H1 (cell line): ENCODE measurements at regions not wholly inside any gene's neighbourhood (a gene's known extent, or its start where the extent isn't known, plus 50 kb on each side); places are given as distances from the start of the nearest gene placed in this dataset.

Source experiments
- CHD1 ChIP-seq: IDR thresholded peaks from 2 replicates; pipeline ENCODE4 v1.6.1; 2012; ENCODE audit warnings: low read depth, low read length, improper control_type of control experiment
- CREB1 ChIP-seq: IDR thresholded peaks from 2 replicates; pipeline ENCODE4 v1.6.1; 2012; ENCODE audit warnings: inconsistent platforms
- GTF2F1 ChIP-seq: IDR thresholded peaks from 2 replicates; pipeline ENCODE4 v1.6.1; 2012; ENCODE audit warnings: low read depth, low read length, improper control_type of control experiment, borderline replicate concordance
- HDAC2 ChIP-seq, 2 experiments: fragments of 300-600 bp in 1 of 2; sonication (generic) in 1 of 2; IDR thresholded peaks; 2 replicates each; pipeline ENCODE4 v1.6.1; 2011 to 2012; ENCODE audit warnings: low read depth in 2 of 2, low read length in 2 of 2, mild to moderate bottlenecking in 2 of 2, moderate library complexity in 2 of 2, borderline replicate concordance in 1 of 2, inconsistent platforms in 1 of 2
- JUND ChIP-seq: IDR thresholded peaks from 2 replicates; pipeline ENCODE4 v1.6.1; 2011; ENCODE audit warnings: mild to moderate bottlenecking, improper control_type of control experiment, low read length
- KDM4A ChIP-seq: IDR thresholded peaks from one replicate; pipeline ENCODE4 v1.7.1; 2012; ENCODE audit warnings: low read depth, mild to moderate bottlenecking, moderate library complexity, low read length, inconsistent platforms; ENCODE audit not compliant: severe bottlenecking
- USF2 ChIP-seq: IDR thresholded peaks from 2 replicates; pipeline ENCODE4 v1.6.1; 2011; ENCODE audit warnings: low read length, improper control_type of control experiment
- ZNF274 ChIP-seq: IDR thresholded peaks from 2 replicates; pipeline ENCODE4 v1.7.0; 2012; ENCODE audit warnings: low read length, borderline replicate concordance; ENCODE audit errors: extremely low read depth
- TF ChIP-seq, protein P1 (sequence below): fragments of 300-600 bp; sonication (generic); IDR thresholded peaks from 2 replicates; pipeline ENCODE4 v1.7.1; 2012; ENCODE audit warnings: low read length, moderate library complexity, mild to moderate bottlenecking, inconsistent platforms; ENCODE audit not compliant: insufficient replicate concordance

DNA sequence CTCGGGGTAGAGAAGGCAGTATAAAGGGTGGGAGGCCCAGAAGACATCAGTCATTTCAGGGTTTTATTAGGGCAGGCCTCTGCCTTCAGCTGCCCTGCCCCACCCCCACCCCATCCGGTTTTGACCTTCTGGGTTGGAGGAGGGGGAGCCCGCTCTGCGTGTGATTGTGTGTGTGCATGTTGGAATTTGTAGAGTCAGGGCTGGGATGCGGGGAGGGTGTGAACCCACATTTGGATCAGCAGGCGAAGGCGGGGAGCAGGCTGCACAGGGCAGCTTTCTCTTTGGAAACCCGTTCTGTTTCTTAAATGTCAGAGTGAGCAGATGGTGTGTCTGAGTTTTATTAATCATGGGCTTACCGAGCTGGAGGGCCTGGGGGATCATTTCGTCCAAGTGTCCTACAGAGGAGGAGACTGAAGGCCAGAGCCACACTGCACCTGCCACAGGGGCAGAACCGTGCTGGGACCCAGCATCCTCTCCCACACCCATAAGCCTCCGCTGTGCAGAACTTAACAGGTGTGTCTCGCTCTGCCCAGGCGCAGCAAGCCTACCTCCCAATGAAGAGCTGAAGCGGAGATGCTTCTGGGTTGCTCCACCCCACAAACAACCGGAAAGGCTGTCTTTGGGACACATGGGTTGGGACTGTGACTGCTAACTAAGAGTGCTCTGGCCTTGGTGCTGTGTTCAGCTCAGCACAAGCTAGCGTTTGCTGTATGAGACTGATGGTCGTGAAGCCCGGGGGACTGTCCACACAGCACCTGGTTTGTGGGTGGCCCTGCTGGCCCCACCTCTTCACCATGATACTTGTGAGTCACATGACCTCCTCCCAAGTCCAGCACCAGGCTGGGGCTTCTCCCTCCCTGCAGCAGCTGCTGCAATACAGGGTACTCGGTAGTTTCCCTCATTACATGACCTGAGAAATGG is 70.9 kb upstream of the GSE1 start (continued):
- TF ChIP-seq, protein P1, sequence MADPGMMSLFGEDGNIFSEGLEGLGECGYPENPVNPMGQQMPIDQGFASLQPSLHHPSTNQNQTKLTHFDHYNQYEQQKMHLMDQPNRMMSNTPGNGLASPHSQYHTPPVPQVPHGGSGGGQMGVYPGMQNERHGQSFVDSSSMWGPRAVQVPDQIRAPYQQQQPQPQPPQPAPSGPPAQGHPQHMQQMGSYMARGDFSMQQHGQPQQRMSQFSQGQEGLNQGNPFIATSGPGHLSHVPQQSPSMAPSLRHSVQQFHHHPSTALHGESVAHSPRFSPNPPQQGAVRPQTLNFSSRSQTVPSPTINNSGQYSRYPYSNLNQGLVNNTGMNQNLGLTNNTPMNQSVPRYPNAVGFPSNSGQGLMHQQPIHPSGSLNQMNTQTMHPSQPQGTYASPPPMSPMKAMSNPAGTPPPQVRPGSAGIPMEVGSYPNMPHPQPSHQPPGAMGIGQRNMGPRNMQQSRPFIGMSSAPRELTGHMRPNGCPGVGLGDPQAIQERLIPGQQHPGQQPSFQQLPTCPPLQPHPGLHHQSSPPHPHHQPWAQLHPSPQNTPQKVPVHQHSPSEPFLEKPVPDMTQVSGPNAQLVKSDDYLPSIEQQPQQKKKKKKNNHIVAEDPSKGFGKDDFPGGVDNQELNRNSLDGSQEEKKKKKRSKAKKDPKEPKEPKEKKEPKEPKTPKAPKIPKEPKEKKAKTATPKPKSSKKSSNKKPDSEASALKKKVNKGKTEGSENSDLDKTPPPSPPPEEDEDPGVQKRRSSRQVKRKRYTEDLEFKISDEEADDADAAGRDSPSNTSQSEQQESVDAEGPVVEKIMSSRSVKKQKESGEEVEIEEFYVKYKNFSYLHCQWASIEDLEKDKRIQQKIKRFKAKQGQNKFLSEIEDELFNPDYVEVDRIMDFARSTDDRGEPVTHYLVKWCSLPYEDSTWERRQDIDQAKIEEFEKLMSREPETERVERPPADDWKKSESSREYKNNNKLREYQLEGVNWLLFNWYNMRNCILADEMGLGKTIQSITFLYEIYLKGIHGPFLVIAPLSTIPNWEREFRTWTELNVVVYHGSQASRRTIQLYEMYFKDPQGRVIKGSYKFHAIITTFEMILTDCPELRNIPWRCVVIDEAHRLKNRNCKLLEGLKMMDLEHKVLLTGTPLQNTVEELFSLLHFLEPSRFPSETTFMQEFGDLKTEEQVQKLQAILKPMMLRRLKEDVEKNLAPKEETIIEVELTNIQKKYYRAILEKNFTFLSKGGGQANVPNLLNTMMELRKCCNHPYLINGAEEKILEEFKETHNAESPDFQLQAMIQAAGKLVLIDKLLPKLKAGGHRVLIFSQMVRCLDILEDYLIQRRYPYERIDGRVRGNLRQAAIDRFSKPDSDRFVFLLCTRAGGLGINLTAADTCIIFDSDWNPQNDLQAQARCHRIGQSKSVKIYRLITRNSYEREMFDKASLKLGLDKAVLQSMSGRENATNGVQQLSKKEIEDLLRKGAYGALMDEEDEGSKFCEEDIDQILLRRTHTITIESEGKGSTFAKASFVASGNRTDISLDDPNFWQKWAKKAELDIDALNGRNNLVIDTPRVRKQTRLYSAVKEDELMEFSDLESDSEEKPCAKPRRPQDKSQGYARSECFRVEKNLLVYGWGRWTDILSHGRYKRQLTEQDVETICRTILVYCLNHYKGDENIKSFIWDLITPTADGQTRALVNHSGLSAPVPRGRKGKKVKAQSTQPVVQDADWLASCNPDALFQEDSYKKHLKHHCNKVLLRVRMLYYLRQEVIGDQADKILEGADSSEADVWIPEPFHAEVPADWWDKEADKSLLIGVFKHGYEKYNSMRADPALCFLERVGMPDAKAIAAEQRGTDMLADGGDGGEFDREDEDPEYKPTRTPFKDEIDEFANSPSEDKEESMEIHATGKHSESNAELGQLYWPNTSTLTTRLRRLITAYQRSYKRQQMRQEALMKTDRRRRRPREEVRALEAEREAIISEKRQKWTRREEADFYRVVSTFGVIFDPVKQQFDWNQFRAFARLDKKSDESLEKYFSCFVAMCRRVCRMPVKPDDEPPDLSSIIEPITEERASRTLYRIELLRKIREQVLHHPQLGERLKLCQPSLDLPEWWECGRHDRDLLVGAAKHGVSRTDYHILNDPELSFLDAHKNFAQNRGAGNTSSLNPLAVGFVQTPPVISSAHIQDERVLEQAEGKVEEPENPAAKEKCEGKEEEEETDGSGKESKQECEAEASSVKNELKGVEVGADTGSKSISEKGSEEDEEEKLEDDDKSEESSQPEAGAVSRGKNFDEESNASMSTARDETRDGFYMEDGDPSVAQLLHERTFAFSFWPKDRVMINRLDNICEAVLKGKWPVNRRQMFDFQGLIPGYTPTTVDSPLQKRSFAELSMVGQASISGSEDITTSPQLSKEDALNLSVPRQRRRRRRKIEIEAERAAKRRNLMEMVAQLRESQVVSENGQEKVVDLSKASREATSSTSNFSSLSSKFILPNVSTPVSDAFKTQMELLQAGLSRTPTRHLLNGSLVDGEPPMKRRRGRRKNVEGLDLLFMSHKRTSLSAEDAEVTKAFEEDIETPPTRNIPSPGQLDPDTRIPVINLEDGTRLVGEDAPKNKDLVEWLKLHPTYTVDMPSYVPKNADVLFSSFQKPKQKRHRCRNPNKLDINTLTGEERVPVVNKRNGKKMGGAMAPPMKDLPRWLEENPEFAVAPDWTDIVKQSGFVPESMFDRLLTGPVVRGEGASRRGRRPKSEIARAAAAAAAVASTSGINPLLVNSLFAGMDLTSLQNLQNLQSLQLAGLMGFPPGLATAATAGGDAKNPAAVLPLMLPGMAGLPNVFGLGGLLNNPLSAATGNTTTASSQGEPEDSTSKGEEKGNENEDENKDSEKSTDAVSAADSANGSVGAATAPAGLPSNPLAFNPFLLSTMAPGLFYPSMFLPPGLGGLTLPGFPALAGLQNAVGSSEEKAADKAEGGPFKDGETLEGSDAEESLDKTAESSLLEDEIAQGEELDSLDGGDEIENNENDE, result no peak
- TF ChIP-seq KDM4A (no peak), CHD1 (no peak), USF2 (no peak), CREB1 (no peak), ZNF274 (no peak), HDAC2 (IDR thresholded peaks at IDR 0.05; ENCODE audit: borderline replicate concordance in 1 of 2, low read depth in 2 of 2, low read length in 2 of 2) (no peak), JUND (no peak), GTF2F1 (no peak)
